ENCODE measurements at regions not wholly inside any gene's neighbourhood (a gene's known extent, or its start where the extent isn't known, plus 50 kb on each side); places are given as distances from the start of the nearest gene placed in this dataset.
"Not testable (repeated sequence)": the region's sequence is repeated elsewhere in the genome, so short reads cannot be mapped to it uniquely, and the experiment has no call there.

DNA sequence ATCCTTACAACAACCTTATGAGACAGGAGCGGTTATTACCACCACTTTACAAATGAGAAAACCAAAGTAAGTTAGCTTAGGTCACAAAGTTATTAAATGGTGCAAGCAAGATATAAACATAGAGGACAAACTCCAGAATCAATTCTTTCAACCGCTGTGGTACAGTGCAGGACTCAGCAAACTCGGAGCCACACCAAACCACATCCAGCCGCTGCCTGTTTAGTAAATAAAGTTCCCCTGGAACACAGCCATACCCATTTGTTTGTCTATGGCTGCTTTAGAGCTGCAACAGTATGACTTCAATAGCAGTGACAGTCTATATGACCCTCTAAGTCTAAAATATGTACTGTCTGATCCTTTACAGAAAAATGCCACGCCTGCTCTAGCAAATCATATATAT is 1567.2 kb upstream of the WWC1 start:
- H3K4me3 ChIP-seq (ENCODE audit: insufficient read depth, low read depth, low read length): no peak overlapping the region
- H3K36me3 ChIP-seq (replicated peaks; ENCODE audit: control insufficient read depth, insufficient read depth, low read length): no peaks in the 10 kb centered on the region
- H3K27me3 ChIP-seq (ENCODE audit: control insufficient read depth, insufficient read depth, low read length): no peaks in the 10 kb centered on the region
- no peak for DNase-seq

DNA sequence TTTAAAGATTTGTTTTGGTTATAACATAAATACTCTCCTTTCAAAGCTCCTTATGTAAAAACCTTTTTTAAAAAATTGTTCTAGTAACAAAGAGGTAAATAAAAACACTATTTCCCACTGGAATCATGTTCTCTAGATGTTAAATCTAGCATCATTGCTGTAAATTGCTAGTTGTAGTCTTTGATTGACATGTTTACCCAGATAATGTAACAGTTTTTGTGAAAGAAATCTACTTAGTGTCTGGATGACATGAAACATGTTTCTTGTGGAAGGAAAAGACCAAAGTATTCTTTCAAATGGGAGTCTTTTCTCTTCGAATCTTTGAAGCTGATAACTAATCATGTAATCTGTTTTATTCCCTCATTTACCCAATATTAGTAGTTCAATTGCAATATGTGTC is 1565.9 kb upstream of the WWC1 start:
- Histone ChIP-seq H3K27me3 (ENCODE audit: control insufficient read depth, insufficient read depth, low read length) (no peaks in the 10 kb centered on the region), H3K4me3 (ENCODE audit: insufficient read depth, low read depth, low read length) (no peak overlapping the region), H3K36me3 (replicated peaks; ENCODE audit: control insufficient read depth, insufficient read depth, low read length) (no peaks in the 10 kb centered on the region)
- no peak for DNase-seq

DNA sequence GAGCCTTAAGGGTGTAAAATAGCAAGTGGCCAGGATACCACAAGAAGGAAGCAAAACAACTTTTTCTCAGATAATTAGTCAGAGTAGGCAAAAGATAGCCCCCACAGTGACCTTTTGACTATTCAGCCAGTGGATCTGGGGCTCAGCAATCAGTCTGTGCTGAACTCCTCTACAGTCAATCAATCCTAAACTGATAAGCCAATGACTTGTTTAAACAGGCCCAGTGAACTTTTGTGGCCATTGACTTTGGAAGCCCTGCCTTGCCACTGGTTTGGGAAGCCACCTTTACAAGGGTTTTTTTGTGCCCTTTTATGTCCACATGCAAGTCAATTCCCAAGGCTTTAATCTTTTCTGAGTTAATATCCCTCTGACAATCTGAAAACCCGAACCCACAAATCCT is 1565.0 kb upstream of the WWC1 start:
- Histone ChIP-seq H3K36me3 (replicated peaks; ENCODE audit: control insufficient read depth, insufficient read depth, low read length) (no peaks in the 10 kb centered on the region), H3K27me3 (ENCODE audit: control insufficient read depth, insufficient read depth, low read length) (no peaks in the 10 kb centered on the region), H3K4me3 (ENCODE audit: insufficient read depth, low read depth, low read length) (no peak overlapping the region)
- DNase-seq: no peak

DNA sequence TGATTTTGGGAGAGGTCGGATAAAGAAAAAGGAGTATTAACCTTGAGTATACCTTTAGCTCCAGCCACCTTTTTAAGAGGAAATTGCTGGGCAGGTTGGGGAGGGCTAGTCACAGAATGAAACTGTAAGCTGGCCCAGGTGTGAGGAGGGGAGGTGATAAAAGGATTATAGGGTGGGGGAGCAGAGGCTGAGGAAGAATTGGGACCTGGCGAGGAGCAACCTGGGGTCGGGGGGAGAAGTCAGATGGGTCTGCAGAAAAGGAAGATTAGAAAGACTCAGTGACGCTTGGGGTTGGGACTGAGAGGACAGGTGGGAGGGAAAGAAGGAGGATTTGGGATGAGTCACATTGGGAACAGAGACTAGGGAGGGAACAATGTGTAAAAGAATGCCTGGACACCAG is 1548.5 kb upstream of the WWC1 start:
- H3K4me3 ChIP-seq (ENCODE audit: insufficient read depth, low read depth, low read length): not testable (repeated sequence)

DNA sequence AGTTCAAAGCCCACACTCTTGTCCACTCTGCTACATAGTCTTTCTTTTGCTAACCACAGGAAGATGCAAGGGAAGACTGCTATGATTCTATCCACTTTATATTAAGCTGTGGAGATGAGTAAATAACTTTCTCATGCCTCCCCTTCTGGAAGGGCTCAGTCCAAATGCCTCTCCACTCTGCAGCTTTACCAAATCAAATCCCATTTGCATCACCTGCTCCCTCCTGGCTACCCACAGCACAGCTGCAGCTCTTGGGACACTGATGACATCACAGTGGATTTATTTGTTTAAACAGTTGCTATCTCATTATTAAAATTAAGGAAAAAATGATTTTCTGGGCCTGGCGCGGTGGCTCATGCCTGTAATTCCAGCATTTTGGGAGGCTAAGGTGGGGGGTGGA is 1544.9 kb upstream of the WWC1 start:
- H3K27me3 ChIP-seq (ENCODE audit: control insufficient read depth, insufficient read depth, low read length): no peaks in the 10 kb centered on the region

More for the DNA sequence above, 1548.5 kb upstream of the WWC1 start:
- not testable (repeated sequence) for DNase-seq; H3K27me3 ChIP-seq (ENCODE audit: control insufficient read depth, insufficient read depth, low read length); H3K36me3 ChIP-seq (replicated peaks; ENCODE audit: control insufficient read depth, insufficient read depth, low read length)

DNA sequence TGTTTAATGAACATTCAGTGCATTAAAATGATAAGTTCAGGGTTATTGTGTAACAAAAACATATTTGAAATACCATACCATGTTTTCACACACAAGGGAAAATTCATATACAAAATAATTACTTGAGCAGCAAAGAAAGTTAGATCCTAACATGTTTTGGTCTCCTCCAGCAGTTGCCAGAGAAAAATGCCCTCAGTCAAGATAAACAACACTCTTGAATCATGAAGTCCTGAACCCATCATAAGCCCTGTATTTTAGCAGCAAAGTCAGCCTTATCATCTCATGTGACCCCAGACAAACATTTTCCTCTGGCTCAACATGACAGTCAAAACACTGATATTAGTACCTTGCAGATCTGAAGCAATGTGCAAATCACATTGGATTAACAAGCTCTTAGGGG is 1541.1 kb upstream of the WWC1 start:
- Histone ChIP-seq H3K4me3 (ENCODE audit: insufficient read depth, low read depth, low read length) (no peak overlapping the region), H3K36me3 (replicated peaks; ENCODE audit: control insufficient read depth, insufficient read depth, low read length) (no peaks in the 10 kb centered on the region), H3K27me3 (ENCODE audit: control insufficient read depth, insufficient read depth, low read length) (no peaks in the 10 kb centered on the region)
- DNase-seq: no peak

More for the DNA sequence above, 1544.9 kb upstream of the WWC1 start:
- Histone ChIP-seq H3K4me3 (ENCODE audit: insufficient read depth, low read depth, low read length) (no peak overlapping the region), H3K36me3 (replicated peaks; ENCODE audit: control insufficient read depth, insufficient read depth, low read length) (no peaks in the 10 kb centered on the region)
- no peak for DNase-seq

DNA sequence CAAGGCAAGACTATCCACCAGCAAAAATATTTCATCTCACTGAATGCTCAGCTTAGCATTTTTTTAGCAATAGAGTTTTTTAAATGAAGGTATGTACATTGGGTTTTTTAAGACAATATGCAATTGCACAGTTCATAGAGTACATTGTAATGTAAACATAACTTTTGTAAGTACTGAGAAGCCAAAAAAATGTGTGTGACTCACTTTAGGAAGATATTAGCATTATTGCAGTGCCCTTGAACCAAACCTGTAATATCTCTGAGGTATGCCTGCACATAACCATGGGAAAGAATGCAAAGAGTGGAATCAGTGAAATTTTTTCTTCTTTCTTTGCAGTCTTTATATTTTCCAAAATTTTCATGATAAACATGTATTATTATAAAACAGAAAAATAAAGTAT is 1533.3 kb upstream of the WWC1 start:
- Histone ChIP-seq H3K4me3 (ENCODE audit: insufficient read depth, low read depth, low read length) (no peak overlapping the region), H3K27me3 (ENCODE audit: control insufficient read depth, insufficient read depth, low read length) (no peaks in the 10 kb centered on the region), H3K36me3 (replicated peaks; ENCODE audit: control insufficient read depth, insufficient read depth, low read length) (no peaks in the 10 kb centered on the region)
- no peak for DNase-seq

DNA sequence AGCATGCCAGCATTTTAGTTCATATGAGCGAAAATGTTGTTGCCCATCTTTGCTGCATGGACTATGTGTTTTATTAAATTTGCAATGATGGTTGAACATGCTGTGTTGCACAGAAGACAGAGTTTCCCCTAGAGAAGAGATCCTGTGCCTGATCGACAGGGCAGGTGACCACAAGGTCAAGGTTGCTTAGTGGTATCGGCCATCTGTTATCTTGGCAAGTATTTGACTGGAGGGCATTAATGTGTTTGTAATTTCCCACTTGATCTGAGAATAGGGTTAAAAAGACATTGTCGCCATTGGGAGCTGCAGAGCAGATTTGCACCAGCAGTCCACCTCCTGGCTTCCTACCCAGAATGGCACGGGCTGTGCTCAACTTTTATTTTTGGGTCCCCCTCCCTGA is 1523.6 kb upstream of the WWC1 start:
- no peak for DNase-seq
- Histone ChIP-seq H3K36me3 (replicated peaks; ENCODE audit: control insufficient read depth, insufficient read depth, low read length) (no peaks in the 10 kb centered on the region), H3K4me3 (ENCODE audit: insufficient read depth, low read depth, low read length) (no peak overlapping the region), H3K27me3 (ENCODE audit: control insufficient read depth, insufficient read depth, low read length) (no peaks in the 10 kb centered on the region)

DNA sequence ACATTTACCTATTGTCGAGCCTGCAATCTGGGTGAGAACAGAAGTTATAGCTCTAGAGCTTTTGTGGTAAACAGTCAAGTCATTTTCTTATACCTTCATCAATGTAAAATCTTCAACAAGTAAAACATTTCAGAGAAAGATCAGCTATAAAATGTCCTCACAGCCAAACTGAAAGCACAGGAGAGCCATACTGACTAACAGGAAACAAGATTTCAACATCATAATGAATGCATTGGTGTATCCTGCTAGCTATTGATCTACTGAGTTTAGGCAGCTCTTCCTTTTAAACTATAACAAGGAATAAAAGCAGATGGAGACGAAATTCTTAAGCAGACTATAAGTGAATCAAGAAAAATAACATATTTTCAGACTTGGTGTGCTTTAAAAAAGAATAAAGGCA is 1522.9 kb upstream of the WWC1 start:
- no peak for DNase-seq
- Histone ChIP-seq H3K27me3 (ENCODE audit: control insufficient read depth, insufficient read depth, low read length) (no peaks in the 10 kb centered on the region), H3K4me3 (ENCODE audit: insufficient read depth, low read depth, low read length) (no peak overlapping the region), H3K36me3 (replicated peaks; ENCODE audit: control insufficient read depth, insufficient read depth, low read length) (no peaks in the 10 kb centered on the region)

DNA sequence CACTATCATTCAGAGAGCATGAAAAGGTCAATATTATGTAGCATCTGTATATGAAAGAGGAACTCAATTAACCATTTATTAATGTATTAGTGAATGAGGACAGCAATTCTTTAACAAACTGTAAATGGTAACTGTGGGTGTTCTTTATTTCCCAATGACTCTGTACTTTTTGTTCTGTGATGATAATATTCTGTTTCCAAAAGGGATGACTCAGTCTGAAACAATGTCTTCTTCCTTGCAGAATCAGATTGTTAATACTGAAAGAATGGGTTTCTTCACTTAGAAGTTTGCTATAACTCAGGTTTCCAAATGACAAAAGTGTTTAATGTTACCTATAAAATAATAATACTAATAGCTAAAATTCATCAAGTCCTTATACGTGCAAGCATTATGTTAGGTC is 1518.7 kb upstream of the WWC1 start:
- H3K4me3 ChIP-seq (ENCODE audit: insufficient read depth, low read depth, low read length): no peak overlapping the region
- no peak for DNase-seq
- no peaks in the 10 kb centered on the region for H3K36me3 ChIP-seq (replicated peaks; ENCODE audit: control insufficient read depth, insufficient read depth, low read length)
- H3K27me3 ChIP-seq (ENCODE audit: control insufficient read depth, insufficient read depth, low read length): no peaks in the 10 kb centered on the region

DNA sequence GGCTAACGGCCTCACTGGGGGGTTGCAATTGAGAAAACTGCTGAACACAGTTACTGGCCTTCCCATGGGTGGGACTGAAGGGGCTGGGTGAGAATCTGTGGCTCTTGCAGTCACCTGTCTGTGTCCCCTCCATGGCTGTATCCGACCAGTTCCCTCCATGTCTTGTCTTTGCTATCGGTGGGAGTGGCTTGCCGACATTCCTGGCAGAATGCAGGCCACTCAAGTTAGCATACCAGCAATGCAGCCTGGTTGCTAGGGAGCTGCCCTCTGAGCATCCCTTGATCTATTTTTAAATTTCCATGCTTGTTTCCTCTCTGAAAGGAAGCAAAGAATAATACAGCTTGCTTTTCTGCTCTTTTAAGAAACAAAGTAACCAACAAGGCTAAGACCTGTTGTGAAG is 1509.7 kb upstream of the WWC1 start:
- peak; percentile 59 for DNase-seq
- Histone ChIP-seq H3K27me3 (ENCODE audit: control insufficient read depth, insufficient read depth, low read length) (no peaks in the 10 kb centered on the region), H3K36me3 (replicated peaks; ENCODE audit: control insufficient read depth, insufficient read depth, low read length) (no peaks in the 10 kb centered on the region), H3K4me3 (ENCODE audit: insufficient read depth, low read depth, low read length) (no peak overlapping the region)

DNA sequence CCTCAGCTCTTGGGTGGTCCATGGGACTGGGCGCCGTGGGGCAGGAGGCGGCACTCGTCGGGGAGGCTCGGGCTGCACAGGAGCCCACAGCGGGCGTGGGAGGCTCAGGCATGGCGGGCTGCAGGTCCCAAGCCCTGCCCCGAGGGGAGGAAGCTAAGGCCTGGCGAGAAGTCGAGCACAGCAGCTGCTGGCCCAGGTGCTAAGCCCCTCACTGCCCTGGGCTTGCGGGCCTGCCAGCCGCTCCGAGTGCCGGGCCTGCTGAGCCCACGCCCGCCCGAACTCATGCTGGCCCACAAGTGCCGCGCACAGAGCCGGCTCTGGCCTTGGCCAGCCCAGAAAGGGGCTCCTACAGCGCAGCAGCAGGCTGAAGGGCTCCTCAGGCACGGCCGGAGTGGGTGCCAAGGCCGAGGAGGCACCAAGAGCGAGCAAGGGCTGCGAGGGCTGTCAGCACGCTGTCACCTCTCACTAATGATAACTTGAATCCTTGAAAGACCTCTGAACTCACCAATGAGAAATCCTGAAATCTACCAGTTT is 1506.8 kb upstream of the WWC1 start:
- Histone ChIP-seq H3K4me3 (ENCODE audit: insufficient read depth, low read depth, low read length) (no peak overlapping the region), H3K27me3 (ENCODE audit: control insufficient read depth, insufficient read depth, low read length) (no peaks in the 10 kb centered on the region), H3K36me3 (replicated peaks; ENCODE audit: control insufficient read depth, insufficient read depth, low read length) (no peaks in the 10 kb centered on the region)
- no peak for DNase-seq

DNA sequence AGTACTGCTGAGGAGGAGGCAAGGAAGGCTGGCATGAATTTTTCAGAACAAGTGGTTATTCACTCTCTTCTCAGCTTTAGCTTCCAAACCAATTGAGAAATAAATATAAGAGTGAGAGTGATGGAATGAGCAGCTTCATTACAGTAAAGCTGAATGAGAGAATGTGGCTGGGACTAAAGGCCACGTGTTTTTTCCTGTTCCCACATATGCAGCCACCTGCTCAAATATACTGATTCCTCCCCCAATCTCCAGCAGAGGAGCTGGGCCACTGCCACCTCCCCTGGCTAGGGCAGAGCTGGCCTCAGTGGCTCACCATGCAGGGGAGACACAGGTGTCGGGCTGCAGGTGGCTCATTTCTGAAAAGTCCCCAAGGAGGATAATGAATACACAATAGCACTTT is 1505.3 kb upstream of the WWC1 start:
- no peak for DNase-seq
- H3K36me3 ChIP-seq (replicated peaks; ENCODE audit: control insufficient read depth, insufficient read depth, low read length): no peaks in the 10 kb centered on the region
- no peak overlapping the region for H3K4me3 ChIP-seq (ENCODE audit: insufficient read depth, low read depth, low read length)
- no peaks in the 10 kb centered on the region for H3K27me3 ChIP-seq (ENCODE audit: control insufficient read depth, insufficient read depth, low read length)

DNA sequence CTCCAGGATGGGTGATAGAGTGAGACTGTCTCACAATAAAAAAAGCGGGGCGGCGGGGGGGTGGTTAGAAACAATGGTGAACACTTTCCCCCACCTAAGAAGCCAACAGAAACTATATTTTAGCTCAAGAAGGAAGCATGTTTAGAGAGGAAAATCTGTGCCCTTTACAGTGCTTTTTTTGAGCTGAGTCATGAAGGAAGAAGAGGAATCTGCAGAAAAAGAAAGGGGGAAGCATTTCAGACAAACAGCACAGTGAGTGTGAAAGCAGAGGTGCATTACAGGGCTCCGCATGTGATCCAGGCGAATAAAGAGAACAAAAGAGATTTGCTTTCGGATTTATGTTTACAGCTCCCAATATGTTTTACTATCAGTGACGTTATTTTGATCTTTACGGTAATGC is 1504.6 kb upstream of the WWC1 start:
- no peaks in the 10 kb centered on the region for H3K36me3 ChIP-seq (replicated peaks; ENCODE audit: control insufficient read depth, insufficient read depth, low read length)
- no peak overlapping the region for H3K4me3 ChIP-seq (ENCODE audit: insufficient read depth, low read depth, low read length)
- no peak for DNase-seq
- H3K27me3 ChIP-seq (ENCODE audit: control insufficient read depth, insufficient read depth, low read length): no peaks in the 10 kb centered on the region

DNA sequence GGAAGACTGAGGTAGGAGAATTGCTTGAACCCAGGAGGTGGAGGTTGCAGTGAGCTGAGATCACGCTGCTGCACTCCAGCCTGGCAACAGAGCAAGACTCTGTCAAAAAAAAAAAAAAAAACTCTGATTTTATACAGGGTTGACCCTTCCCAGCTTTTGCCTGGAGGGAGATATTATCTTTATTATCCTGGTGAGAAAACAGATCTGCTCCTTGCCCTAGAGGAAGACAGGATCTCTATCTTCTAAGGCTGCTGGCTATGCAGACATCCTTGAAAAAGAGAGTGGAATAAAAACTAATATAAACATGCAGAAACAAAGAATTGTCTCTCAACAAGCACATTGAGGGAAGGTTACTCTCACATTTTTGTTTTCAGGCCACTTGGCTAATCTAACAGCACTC is 1503.4 kb upstream of the WWC1 start:
- no peaks in the 10 kb centered on the region for H3K27me3 ChIP-seq (ENCODE audit: control insufficient read depth, insufficient read depth, low read length)
- DNase-seq: no peak

DNA sequence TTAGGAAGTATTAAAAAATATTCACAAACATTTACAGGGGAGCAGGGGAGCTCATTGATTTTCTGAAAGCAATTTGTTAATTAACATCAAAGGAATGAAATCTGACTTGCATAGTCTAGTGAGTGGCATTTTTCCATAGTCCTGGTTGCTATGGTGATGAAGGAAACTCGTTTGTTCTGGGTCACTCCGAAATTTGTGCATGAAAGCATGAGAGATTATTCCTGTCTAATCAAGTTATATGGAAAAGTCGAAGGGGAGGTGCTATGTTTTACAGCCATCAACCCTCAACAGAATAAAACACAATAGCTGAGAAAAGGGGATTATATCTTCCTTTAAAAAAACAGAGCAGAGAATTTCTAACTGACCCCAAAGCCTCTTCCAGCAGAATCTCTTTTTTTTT is 1495.7 kb upstream of the WWC1 start:
- no peaks in the 10 kb centered on the region for H3K27me3 ChIP-seq (ENCODE audit: control insufficient read depth, insufficient read depth, low read length)
- no peak overlapping the region for H3K4me3 ChIP-seq (ENCODE audit: insufficient read depth, low read depth, low read length)
- H3K36me3 ChIP-seq (replicated peaks; ENCODE audit: control insufficient read depth, insufficient read depth, low read length): no peaks in the 10 kb centered on the region
- no peak for DNase-seq

More for the DNA sequence above, 1503.4 kb upstream of the WWC1 start:
- no peaks in the 10 kb centered on the region for H3K36me3 ChIP-seq (replicated peaks; ENCODE audit: control insufficient read depth, insufficient read depth, low read length)
- H3K4me3 ChIP-seq (ENCODE audit: insufficient read depth, low read depth, low read length): no peak overlapping the region
